COLO668 (cell line): ENCODE measurements at regions not wholly inside any gene's neighbourhood (a gene's known extent, or its start where the extent isn't known, plus 50 kb on each side); places are given as distances from the start of the nearest gene placed in this dataset.
"Not testable (repeated sequence)": the region's sequence is repeated elsewhere in the genome, so short reads cannot be mapped to it uniquely, and the experiment has no call there.

ENCODE experiments used
- DNase-seq: peaks from one replicate; lab custom pipeline; 2025; ENCODE audit not compliant: unreplicated experiment; lab: John Stamatoyannopoulos, UW

DNA sequence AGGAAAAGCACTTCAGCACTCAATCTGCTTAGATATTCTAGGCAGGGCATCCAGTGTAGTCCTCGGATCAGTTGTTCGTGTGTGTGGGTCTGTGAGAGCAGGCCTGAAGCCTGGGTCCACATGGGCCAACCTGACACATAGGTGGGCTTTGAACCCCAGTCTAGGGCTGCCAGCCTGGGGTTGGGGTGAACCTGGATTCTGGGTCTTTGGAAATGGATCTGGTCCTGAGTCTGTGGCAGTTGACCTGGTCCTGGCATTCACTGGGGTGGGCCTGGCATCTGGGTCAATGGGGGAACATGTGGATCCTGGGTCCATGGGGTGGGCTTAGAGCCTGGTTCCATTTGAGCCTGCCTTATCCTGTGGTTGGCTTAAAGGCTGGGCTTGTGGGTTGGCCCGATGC is 492.6 kb upstream of the MAN1A1 start:
- no peak for DNase-seq

DNA sequence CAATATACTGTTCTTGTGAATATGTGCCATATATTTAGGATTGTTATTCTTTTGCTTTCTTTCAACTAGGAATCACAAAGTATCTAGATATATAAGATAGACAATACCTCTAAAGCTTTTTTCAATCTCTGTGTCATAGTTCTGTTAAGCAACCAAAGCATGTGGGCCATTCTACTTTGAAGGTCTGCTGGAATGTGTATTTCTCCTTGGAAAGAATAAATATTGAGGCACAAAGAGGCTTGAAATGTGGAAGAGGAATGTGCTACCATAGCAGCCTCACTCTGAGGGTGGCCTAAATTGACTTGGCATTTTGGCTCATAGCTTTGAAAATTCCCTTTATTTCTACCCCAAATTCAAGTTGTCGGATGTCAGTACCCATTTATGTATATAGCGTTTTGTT is 488.5 kb upstream of the MAN1A1 start:
- DNase-seq: no peak

DNA sequence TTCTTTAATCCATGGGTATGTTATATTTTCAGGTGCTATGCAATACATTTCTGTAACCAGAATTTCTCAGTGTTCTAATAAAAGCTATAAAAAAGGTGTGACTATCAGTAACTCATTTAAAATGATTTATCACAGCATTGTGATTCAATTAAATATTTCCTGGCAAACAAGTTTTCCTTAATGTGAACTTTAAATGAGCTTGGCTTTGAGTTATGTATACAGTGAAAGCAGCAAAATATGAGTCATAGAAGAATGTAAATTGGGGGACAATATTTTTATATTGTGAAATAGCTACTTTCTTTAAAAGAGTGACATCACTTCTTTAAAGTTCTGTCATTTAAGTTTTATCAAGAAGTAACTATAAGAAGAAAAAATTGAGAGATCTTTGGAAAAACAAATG is 484.9 kb upstream of the MAN1A1 start:
- no peak for DNase-seq

DNA sequence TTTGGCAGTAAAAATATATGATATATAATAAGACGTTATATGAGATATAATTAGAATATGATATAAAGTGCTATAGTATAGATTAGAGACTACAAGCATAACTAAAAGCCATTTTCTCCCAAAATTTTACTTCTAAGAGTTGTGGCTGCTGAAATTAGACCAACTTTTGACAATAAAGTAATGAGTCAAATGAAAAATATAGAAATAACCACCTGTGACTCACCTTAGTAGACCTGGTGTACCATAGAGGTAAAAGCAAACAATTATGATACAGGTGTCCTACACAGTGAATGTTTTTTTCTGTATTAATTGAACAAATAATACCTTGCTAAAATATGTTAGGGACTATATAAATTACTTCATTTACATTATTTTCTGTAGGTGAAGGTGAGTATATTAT is 482.9 kb upstream of the MAN1A1 start:
- DNase-seq: no peak

DNA sequence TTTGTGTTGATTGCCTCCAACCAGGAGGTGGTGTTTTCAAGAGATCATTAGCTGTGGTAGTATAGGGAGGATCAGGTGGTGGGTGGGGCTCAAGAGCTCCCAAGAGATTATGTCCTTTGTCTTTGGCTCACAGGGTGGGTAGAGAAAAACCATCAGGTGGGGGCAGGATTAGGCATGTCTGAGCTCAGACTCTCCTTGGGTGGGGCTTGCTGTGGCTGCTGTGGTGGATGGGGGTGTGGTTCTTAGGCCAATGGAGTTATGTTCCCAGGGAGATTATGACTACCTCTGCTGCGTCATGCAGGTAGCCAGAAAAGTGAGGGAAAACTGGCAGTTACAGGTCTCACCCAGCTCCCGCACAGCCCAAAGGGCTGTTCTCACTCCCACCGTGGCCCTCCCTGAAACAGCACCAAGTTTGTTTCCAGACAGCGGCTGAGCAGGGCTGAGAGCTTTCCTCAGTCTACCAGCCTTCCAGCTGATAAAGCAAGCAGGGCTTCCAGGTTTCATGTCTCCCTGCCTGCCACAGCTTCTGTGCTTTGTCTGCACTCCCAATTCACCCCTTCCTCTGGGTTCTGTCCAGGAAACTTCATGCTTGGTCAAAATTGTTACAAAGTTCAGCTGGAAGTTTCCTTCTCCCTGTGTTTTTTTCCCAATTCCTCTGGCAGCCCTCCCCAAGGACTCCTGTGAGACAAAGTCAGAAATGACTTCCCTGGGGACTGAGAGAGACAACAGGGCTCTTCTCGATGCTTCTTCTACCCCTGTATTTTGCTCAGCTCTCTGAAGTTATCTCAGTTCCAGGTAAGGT is 481.1 kb upstream of the MAN1A1 start:
- no peak for DNase-seq

DNA sequence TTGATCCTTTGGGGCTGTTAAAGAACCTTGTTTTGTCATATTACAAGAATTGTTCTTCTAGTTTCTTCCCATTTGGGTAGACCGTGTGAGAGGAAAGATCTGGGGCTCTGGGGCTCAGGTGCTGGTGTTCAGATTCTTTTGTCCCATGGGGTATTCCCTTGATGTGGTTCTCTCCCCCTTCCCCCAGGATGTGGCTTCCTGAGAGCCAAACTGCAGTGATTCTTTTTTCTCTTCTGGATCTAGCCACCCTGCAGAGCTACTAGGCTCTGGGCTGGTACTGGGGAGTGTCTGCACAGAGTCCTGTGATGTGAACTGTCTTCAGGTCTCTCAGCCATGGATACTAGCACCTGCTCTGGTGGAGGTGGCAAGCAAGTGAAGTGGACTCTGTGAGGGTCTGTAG is 480.5 kb upstream of the MAN1A1 start:
- DNase-seq: no peak

DNA sequence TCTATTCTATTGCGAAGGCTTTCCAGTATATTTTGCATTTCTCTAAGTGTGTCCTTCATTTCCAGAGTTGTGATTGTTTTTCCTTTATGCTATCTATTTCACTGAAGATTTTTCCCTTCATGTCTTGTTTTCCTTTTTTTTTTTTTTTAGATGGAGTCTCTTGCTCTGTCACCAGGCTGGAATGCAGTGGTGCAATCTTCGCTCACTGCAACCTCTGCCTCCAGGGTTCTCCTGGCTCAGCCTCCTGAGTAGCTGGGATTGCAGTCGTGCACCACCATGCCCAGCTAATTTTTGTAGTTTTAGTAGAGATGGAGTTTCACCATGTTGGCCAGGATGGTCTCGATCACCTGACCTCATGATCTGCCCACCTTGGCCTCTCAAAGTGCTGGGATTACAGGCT is 479.9 kb upstream of the MAN1A1 start:
- not testable (repeated sequence) for DNase-seq

DNA sequence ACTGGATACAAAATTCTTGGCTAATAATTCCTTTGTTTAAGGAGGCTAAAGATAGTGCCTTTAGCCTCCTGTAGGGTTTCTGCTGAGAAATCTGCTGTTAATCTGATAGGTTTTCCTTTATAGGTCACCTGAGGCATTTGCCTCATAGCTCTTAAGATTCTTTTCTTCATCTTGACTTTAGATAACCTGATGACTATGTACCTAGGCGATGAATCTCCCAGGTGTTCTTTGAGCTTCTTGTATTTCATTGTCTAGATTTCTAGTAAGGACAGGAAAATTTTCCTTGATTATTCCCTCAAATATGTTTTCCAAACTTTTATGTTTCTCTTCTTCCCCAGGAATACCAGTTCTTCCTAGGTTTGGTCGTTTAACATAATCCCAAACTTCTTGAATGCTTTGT is 479.4 kb upstream of the MAN1A1 start:
- DNase-seq: no peak

DNA sequence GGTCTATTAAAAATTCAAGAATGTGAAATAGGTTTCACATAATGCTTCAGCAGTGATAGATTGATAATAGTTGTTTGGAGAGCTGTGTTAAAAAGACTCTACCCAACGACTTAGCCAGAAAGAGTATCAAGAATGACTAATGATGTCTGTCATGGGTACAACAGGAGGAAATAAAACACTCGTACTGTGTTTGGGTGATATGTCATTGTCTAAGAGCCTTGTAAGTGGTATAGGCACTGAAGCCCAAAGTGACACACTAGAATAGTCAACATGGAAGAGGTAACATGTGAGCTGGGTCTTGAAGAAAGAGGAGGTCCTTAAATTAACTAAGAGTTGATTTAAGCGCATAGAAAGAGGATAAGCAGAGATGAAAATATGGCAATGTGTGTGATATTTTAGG is 471.8 kb upstream of the MAN1A1 start:
- DNase-seq: no peak

DNA sequence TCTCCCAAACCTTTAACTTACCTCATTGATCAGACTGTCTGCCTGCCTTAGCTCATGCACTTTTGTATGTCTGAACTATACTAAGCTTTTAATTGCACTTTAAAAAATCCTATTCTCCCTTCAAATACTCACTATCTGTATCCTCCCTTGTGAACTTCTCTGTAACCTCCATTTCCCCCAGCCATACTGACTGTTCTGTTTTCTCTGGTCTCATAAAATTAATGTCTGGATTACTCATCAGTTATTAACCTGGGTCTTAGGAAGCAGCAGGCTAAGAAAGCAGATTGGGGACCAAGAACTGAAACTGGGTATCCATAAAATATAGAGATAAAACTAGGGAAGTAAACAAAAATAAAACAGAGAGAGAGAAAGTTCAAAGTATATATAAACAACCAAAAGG is 469.3 kb upstream of the MAN1A1 start:
- DNase-seq: no peak

DNA sequence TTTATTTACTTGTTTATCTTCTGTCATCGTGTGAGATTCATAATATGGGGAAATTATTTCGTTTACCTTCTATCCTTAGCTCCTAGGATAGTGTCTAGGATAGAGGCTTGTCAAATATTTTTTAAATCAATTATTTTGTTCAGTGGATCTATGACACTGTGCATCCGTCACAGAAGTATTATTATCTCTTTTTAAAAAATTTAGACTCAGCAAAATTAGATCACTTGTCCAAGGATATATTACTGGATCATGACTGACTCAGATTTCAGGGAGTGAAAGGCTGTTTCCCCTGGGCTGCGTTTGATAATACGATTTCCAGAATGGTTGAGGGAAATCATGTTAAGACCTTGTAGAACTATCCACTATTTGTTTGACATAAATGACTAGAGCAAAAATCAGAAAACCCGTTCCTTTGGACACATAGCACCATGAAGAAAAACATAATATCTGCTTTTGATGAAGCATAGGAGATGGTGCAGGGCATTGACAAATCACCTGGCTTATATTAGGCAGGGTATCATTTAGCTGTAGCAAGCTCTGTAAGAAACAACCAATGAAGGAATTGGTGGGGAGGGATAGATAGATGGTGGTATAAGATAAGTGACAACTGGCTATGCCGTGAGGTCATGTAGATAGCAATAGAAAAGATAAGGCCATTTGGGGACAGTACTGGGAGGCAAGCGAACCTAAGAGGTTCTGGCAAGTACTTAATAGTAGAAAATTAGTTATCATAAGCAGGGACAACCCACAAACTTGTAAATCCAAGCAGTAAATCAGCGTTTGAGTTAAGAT is 465.2 kb upstream of the MAN1A1 start:
- no peak for DNase-seq

DNA sequence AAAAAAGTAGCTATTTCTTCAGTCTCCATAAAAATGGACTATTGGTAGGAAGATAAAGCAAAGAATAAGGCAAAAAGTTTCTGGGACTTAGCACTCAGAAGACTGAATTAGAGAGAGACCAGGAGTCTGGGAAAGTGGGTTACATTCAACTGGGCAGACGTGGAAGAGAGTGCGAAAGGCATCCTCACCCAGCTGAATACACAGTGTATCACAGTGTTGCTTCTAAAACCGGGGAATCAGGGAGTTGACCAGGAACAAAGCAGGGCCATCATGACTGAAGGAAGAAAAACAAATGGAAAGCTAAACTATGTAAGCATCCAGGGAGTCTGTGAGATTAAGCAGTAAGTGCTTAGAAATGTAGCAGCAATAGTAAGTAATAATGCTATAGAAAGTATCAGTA is 452.9 kb upstream of the MAN1A1 start:
- DNase-seq: no peak

DNA sequence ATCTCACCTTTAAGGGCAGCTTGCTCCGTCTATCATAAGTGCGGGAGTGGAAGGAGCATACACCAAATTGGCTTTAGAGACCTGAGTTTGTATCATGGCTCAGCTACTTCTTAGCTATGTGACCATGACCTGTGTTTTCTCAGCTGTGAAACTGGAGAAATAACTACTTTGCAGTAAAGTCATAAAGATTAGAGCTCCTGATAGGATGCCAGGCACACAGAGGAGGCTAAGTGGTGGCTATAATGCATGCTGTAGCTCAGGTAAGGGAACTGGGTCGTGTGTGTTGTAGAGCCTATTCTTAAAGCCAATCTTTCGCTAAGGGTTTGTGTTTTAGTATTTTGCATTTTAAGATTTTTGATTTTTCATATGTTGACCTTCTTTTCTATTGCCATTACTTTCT is 451.5 kb upstream of the MAN1A1 start:
- DNase-seq: no peak

DNA sequence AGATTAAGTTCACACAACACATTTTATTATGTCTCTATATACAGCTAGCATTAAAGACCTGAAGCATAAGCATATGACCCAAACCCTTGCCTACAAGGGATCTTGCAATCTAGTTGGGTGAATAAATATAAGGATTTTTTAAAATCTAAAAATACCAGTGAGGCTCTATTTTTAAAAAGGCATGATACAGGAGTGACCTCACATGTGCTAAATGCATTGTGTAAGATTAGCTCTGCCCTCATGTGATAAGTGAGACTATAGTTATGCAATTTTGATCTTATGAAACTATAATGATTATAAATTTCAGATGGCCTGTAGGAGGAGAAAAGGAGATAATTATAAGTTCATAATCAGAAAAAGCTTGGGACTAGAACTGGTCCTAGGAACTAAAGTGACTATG is 451.0 kb upstream of the MAN1A1 start:
- no peak for DNase-seq

DNA sequence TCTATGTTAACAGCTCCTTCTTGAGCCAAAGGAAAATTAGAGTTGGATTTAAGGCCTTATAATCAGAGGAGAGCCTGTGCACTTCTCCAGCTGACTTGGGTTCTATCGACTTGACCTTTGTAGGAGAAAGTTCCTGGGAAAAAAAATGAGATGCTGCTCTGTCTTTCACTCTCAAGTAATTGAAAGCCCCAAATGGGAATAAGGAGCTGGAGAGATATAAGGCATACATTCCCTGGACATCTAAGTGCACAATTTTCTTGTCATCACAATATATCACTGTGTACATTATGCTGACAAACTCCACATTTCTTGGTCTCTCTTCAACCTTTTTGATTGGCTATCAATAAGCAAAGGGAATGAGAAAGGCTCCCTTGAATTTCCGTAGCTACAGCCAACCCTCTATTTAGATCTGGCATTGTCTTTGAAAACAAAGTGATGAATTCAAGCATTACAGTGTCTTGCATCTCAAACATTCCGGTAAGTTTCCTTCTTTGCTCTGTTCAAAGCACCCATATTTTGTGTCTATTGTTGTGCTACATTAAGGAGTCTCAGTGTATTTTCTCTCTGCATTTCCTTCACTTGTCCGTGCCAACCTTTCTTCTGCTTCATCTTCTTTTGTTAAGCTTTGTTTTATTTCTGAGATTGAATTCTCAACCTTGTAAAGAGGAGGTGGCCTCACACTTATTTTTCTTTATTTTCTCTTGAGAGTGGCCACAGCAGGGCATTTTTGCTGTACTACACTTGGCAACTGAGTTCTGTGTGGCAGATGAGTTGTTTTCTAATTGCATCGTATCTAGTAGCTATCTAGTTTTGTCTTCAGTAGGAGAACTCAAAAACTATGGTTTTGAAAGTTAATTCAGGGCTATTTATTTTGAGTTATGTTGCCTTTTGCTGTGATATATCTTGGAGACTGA is 450.3 kb upstream of the MAN1A1 start:
- no peak for DNase-seq

DNA sequence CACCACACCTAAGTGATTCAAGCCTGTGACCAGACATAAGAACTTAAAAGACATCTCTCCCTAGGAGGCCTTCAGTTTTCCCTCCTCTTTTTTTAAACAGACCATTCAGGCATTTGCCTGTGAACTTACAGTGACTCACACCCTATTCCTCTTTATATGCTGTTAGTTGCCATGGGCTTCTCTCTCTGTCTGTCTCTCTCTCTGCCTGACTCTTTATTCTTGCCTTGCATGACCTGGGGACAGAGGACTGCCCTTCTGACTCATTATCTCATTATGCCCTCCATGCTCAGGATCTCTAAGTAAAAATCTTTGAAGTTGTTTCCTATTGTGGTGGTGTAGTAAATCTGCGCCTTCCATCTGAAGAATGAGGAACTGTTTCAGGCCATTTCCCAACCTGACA is 442.2 kb upstream of the MAN1A1 start:
- no peak for DNase-seq

DNA sequence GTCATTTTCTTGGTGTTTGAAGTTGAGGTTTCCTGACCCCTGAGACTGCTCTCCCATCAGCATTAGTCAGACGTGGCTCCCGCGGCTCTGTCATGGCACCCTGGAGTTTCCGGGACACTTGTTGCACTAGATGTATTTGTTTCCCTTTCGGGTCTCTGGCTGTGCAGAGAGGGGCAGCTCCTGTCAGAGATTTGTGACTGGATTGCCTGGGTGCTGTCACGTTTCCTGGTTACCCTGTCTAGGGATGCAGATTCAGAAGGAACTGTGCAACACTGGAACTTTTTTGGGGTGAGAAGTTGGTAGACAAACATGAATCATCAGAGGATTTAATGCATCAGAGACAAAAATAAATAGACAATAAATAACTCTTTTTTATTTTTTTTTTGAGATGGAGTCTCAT is 431.8 kb upstream of the MAN1A1 start:
- DNase-seq: no peak

DNA sequence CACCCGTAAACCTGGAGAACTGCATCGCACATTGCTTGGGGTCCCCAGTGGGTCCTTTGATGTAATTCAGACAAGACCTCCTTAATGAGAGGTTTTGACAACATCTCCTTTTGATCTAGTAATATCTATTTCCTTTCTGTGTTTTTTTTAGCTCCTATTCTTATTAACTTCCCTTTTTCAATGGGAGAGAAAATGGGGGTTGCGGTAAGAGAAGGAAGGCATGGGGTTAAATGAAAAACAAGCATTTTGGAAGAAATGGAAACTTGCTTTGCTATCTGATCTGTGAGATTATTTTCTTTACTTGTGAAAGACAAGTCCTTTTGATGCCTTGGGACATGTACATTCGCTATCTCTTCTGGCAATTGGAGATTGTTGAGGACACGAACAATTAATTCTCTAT is 418.6 kb upstream of the MAN1A1 start:
- no peak for DNase-seq

DNA sequence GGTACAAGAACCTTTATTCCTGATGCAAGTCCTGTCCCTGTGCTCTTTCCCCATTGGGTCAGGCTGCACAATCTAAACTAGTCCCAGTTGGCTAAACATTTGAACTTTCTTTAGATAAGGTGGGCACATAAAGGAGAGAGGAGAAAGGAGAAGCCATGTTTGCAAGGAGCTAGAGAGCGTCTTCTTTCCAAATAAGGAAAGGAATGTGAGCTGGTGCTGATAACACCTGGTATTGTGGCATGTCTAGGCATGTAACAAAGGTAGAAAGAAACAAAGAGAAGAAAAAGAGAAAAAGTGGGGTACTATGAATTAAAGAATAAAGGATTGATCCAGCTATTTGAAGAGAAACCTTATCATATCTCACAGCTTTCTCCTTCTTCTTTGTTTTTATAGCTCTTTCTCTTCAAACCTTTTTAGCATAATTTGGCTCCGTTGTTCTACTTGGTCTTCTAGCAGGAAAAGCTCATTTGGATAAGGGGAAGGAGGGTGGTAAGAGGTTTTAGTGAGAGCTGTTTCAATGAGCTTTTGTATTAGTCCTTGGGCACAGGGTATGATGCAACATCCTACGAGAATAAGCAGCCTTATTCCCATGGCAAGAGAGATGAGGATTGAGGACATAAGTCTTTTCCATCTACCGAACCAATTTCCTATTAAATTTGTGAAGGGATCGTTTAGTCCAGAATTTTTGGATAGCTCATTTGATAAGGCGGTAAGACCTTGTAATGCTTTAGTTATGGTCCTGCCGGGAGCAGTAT is 415.5 kb upstream of the MAN1A1 start:
- no peak for DNase-seq

DNA sequence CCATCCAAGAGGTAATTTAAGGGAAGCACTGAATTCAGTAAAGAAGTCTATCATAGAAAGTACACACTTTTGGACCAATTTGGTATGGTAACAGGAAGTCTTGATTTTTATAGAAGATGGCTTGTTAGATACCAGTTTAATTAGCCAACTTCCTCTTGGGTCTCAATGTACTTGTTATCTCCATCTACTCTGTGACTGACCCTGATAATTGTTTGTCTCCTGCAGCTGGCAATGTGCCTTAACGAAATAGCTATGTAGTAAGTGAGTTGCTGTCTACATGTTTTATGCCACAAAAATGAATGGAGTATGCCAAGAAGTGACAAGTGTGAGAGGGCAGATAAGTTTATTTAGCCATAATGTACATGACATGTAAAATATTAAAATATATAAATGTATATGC is 410.5 kb upstream of the MAN1A1 start:
- no peak for DNase-seq

DNA sequence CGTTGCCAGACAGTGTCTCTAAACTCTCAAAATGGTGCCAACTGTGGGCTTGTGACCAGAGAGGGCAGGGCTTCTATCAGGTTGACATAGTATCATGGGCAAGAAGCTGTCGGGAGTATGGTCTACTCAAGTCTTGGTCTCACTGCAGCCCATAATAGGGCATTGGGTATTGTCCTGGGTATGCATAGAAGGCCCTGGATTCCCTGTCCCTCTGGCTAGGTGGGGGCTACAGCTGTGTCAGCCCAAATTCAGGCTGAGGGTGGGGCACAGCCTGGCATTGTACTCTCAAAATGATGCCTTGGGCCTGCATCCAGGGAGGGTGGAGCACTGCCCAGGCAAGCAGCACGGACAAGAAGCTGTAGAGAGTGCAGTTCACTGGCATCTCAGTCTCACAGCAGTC is 408.8 kb upstream of the MAN1A1 start:
- no peak for DNase-seq
